ENCODE measurements at regions not wholly inside any gene's neighbourhood (a gene's known extent, or its start where the extent isn't known, plus 50 kb on each side); places are given as distances from the start of the nearest gene placed in this dataset.

DNA sequence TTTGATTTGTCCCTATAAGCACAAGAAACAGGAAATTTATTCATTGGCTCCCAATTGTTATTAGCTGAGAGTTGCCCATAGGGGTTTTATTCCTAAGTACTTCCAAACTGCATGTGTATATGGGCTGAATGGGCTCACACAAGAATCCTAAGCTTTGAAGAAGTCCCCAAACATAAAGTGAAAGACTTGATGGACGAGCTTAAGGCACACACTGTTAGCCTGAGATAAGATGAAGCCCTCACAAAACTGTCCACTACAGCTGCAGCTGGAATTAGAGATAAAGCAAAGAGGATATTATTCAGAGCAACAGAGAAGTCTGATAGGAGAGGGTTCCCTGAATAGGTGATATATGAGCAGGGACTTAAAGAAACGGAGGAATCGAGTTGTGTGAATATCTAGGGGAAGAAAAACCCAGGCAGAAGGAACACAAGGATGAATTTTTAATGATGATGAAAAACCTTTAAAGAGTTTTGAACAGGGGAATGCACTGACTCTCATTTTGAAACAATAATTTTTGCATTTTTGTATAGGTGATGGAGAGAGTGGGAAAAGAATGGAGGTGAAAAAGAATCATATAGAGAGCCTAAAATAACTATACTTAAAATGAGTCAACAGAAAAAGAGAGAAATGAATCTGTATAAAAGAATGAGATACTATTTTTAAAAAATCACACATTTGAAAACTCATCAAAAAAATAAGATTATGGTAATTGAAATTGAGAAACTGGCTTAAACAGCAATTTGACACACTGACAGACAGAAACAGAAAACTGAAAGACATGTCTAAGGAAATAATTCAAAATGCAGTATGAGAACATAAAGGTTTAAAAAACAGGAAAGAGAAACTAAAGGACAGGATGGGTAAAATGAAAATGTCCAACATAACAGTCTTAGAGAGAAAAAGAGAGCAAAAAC lies 133.6 kb upstream of the POGK start:
- Histone ChIP-seq H3K4ac (ENCODE audit: low read depth, low read length) (no peak overlapping the region), H3K27ac (ENCODE audit: insufficient read length, low read depth, low read length) (no peak overlapping the region), H2BK12ac (ENCODE audit: insufficient read length, low read depth, low read length) (no peak overlapping the region), H3K23me2 (ENCODE audit: insufficient read length, low read depth, low read length, poor library complexity, severe bottlenecking) (no peaks in the 10 kb centered on the region), H3K4me2 (ENCODE audit: insufficient read depth, insufficient read length, low read length) (no peak overlapping the region), H3T11ph (ENCODE audit: low read length) (no peak overlapping the region), H2BK120ac (ENCODE audit: low read depth, low read length, poor library complexity, severe bottlenecking) (no peak overlapping the region), H3K9ac (ENCODE audit: extremely low read depth, insufficient read length, low read length) (no peak overlapping the region), H3K18ac (ENCODE audit: insufficient read length, low read depth, low read length) (no peak overlapping the region), H2BK20ac (ENCODE audit: low read depth, low read length, poor library complexity, severe bottlenecking) (no peak overlapping the region), H3K79me2 (ENCODE audit: insufficient read depth, low read length) (no peaks in the 10 kb centered on the region), H3K9me3 (ENCODE audit: control insufficient read depth, low read depth, low read length) (no peaks in the 10 kb centered on the region), H3K23ac (ENCODE audit: insufficient read length, low read depth, low read length) (no peak overlapping the region), H3K14ac (ENCODE audit: insufficient read depth, low read length) (no peak overlapping the region), H2BK5ac (ENCODE audit: insufficient read length, low read length) (no peak overlapping the region), H4K20me1 (ENCODE audit: control insufficient read depth, insufficient read depth, insufficient read length) (no peaks in the 10 kb centered on the region), H2AK5ac (ENCODE audit: insufficient read length, low read length) (no peak overlapping the region), H3K79me1 (ENCODE audit: insufficient read depth, low read depth, low read length, poor library complexity, severe bottlenecking) (no peaks in the 10 kb centered on the region), H3K27me3 (ENCODE audit: insufficient read depth, low read length) (no peaks in the 10 kb centered on the region), H3K4me1 (ENCODE audit: insufficient read depth, low read length) (no peaks in the 10 kb centered on the region), H4K91ac (ENCODE audit: insufficient read length, low read depth, low read length) (no peak overlapping the region), H4K8ac (replicated peaks; ENCODE audit: insufficient read length, low read depth, low read length) (no peak overlapping the region), H3K56ac (ENCODE audit: insufficient read length, low read depth, low read length) (no peak overlapping the region), H2AFZ (ENCODE audit: low read length) (no peak overlapping the region), H4K5ac (ENCODE audit: insufficient read length, low read depth, low read length) (no peak overlapping the region), H2BK15ac (ENCODE audit: low read depth, low read length) (no peak overlapping the region)
- TF ChIP-seq, protein P1, sequence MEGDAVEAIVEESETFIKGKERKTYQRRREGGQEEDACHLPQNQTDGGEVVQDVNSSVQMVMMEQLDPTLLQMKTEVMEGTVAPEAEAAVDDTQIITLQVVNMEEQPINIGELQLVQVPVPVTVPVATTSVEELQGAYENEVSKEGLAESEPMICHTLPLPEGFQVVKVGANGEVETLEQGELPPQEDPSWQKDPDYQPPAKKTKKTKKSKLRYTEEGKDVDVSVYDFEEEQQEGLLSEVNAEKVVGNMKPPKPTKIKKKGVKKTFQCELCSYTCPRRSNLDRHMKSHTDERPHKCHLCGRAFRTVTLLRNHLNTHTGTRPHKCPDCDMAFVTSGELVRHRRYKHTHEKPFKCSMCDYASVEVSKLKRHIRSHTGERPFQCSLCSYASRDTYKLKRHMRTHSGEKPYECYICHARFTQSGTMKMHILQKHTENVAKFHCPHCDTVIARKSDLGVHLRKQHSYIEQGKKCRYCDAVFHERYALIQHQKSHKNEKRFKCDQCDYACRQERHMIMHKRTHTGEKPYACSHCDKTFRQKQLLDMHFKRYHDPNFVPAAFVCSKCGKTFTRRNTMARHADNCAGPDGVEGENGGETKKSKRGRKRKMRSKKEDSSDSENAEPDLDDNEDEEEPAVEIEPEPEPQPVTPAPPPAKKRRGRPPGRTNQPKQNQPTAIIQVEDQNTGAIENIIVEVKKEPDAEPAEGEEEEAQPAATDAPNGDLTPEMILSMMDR (conservative IDR thresholded peaks at IDR 0.05) = no peak
- Mint-ChIP-seq H3K4me3 (no peak overlapping the region), H3K27ac (no peak overlapping the region), H3K9me3 (peaks cover 0 to 4% of the 10 kb centered on the region in 2 experiments; a peak in 2 of 5 replicates), H3K27me3 (ENCODE audit: low read depth) (no peaks in the 10 kb centered on the region), H3K36me3 (ENCODE audit: insufficient read depth in 1 of 3, low read depth in 3 of 3) (no peaks in the 10 kb centered on the region; a peak in 1 of 7 replicates), H3K4me1 (peaks cover 2 to 10% of the 10 kb centered on the region in 2 experiments; a peak in 2 of 4 replicates)
- no peak for DNase-seq
- WGBS (ENCODE audit: extremely low coverage, insufficient read length, low lambda C conversion rate) = no CpG with 5 or more reads among the region's 3 CpGs

All from H9 (cell line).